NCI-H146 treated with DMSO at 0.1 percent for 48 hours (cell line): ENCODE measurements at regions not wholly inside any gene's neighbourhood (a gene's known extent, or its start where the extent isn't known, plus 50 kb on each side); places are given as distances from the start of the nearest gene placed in this dataset.
A peak's percentile ranks its signal among the peaks of the same experiment; 100 is the strongest.

Source experiments
- DNase-seq: peaks from one replicate; lab custom pipeline; 2025; ENCODE audit not compliant: unreplicated experiment; lab: John Stamatoyannopoulos, UW

DNA sequence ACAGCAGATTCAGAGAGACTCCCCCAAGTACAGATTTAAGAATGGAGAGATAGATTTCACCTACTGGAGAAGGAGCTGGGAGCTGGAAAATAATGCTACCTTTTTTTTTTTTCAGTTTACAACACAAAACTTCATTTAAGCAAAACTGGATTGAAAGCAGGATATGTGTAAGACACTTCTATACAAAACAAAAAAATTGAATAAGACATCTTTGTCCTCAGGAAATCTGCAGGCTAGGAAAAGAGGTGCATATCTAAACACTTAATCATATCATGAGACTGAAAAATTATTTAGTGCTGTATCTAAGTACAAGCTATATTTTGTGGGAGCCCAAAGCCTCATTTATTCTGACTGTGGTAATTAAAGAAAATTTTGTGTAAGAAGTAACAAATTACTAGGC is 516.1 kb downstream of the ZIC1 start:
- DNase-seq = no peak

DNA sequence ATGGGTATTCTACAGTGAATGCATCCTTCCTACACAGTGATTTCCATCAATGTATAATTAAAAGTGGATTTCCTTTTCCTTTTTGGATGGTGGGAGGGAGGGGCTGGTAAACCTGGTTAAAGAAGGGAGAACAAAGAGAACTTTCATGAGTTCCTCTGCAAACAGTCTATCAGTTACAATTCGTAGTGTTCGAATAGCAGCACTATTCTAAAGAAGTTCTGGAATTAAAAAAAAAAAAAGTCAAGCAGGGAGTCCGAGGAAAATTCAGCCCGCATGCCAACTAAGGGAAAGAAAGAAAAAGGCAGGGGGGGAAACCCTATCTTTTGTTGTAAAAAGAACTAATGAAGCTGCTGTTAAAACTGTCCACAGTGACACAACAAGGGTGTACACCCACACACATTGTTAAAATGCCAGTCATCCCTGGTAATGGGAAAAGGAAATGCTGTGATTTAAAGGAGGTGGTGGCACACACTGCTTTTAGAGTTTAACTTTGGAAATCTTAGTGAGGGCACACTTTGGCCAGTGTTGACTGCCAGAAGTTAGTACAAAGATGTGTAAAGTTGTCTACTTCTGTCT is 521.2 kb downstream of the ZIC1 start:
- DNase-seq = no peak

DNA sequence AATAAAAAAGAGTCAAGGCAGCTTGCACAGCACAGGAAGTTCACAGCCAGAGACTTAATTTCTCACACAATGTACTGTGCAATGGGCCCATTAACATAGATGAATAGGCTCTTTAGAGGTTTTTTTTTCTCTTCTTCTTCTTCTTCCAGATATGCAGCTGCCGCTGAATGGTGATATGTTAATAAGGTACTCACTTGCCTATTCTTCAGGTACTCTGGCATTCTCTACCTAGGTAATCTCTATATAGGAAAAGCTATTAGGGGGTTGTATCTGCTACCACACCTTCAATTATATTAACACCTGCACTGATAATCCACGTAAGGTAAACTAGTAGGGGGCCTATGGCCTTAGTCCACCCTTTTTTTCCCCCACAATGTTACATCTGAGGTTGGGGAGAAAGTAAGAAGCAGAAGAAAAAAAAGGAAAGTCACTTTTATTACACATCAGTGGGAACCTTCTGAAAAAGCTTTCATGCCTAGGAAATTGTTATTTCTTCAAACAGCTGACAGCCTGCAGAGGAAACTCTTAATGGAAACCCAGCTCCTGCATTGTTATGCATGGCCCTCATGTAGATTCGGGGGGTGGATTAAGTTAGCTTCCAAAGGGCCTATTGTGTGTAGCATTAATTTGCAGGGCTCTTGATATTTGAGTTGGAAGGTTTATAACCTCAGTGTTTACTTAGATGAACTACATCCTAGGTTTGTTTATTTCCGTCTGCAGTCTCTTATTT is 525.5 kb downstream of the ZIC1 start:
- DNase-seq = peak; percentile 100

DNA sequence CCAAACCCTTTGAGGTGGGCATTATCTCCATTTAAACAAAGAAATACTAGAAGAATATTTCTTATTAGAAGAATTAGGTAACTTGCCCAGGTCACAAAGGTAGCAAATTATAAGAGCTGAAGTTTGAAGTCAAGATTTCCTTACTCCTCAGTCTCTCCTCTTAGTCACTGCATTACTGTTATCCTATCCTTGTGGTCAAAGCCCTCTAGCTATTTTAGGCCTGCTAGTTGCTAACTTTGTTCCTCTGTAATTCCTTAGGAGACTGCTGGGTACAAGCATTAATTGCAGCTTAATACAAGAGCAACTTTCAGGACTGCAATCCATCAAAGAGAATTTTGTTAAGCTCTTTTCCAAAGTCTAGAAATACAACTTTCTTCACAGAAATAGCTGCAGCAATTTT is 528.2 kb downstream of the ZIC1 start:
- DNase-seq = no peak

DNA sequence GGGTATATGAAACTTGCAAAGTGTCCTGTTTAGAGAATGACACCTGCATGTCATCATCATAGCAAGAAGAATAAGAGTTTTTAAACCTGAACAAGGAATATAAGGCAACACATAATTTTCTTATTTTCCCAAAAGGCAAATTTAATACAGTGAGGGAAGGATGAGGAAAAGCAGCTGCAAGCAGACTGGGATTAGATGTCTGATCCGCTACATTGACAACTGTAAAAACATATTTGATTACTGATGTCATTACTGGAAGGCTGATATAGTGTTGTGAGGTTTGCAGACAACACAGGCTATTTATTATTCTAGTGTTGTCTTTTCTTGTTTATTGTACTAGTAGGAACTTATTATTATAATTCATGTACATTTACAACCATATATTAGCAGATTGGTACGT is 528.7 kb downstream of the ZIC1 start:
- no peak for DNase-seq

DNA sequence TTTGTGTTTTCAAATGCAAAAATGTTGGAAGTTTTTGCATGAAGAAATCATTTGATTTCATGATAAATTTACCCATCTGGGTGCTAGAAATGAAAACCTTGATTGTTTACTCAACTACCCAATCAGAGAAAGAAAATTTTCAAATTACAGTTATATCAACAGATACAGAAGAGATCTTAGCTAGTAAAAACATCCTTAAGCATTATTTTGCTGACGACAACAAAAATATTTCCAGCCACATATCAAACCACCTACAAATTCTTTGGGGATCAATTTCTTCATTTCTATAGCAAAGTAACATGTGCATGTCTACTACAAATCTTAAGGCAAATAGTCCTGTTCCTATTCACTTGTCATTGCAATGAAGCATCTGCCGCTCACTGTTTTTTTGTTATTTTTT is 530.3 kb downstream of the ZIC1 start:
- DNase-seq = no peak

DNA sequence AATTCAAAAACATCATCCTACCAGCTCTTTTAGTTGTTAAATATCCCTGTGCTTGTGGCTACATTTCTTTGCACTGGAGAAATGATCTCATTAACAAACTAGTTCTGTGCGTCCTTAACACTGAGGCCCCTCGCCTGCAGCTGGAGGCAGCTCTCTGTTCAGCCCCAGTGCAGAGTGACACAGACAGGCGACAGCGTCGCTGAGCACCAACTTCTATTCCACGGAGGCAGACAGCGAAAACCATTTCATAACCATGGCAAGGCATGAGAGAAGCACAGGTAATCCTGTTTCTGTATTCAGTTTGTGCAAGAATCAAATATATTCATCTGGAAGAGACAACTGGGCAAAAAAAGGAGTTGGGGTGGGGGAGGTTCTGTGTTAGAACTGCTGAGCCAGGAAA is 530.7 kb downstream of the ZIC1 start:
- DNase-seq = no peak

DNA sequence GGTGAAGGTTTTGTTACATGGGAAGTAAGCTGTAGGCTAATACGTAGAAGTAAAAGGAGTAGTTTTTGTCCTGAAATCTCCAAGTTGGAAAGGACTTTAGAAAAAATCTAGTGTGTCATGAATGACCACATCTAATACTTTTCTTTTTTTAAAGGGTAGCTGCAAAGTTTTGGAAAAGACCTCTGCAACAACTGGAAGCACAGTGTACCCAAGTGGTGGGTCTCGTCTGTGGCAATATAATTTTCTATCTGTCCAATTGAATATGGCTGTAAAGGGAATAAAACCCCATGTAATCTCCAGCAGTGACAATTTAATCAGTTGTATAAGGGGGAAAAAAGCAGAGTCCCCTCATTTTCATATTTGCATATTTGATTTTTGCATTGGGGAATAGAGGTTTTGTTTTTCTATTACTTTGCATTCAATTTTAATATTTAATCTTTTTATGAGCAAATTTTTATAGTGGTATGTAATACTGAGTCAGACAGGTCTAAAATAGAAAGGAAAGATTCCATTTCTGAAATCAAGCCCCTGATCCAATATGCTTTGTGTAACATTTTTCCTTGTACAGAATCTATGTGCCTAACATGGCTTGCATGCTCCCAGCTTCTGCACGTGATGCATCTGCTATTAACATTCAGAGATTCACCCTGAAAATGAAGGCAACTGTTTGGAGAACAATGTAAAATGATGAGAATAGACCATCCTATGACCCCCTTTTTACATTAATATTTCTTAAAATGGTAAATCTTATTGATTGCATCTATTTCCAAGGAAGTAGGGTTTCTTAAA is 531.4 kb downstream of the ZIC1 start:
- DNase-seq = no peak

DNA sequence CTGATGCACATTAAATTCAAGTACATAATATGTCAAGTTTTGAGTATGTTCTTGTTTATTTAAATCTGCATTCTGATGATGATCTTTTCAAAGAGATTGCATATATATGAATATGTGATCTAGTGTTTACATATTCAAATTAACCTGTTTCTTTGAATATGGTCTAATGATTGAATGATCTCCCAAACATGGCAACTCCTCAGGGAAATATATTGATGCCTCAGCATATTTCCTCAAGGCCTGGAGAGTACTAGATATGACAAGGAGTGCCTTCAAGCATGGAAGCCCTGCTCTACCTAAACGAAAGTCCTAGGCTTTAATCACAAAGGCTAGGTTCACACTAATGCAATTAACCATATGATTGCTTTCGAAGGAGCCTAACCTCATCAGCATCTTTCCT is 532.8 kb downstream of the ZIC1 start:
- DNase-seq = no peak

DNA sequence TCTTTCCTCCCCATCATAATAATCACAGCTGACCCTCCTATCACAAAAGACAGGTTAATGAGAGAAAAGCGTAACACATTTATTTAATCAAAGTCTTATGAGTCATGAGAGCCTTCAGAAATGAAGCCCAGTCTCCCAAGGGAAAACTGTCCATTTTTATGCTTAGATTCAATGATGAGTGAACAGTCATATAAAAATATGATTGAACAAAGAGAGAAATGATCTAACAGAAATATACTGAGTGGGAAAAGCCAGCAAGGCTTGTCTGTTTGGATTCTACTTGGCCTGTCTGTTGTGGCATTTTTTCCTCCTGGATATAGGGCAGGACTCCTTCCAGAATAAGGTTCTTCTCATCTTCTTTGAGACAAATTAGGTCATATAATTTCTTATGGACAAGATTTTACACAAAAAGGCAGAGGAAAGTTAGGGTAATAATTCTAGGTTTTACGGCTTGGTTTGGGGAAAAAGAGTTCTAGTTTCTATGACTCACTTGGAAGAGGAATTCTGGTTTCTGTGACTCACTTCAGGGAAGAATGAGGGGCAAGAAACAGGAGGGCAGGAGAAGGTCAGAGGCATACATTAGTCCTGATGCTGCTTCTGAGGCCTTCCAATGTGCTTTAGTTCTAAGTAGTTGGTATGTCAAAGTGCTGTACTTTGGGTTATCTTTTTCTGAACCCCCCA is 534.2 kb downstream of the ZIC1 start:
- no peak for DNase-seq

DNA sequence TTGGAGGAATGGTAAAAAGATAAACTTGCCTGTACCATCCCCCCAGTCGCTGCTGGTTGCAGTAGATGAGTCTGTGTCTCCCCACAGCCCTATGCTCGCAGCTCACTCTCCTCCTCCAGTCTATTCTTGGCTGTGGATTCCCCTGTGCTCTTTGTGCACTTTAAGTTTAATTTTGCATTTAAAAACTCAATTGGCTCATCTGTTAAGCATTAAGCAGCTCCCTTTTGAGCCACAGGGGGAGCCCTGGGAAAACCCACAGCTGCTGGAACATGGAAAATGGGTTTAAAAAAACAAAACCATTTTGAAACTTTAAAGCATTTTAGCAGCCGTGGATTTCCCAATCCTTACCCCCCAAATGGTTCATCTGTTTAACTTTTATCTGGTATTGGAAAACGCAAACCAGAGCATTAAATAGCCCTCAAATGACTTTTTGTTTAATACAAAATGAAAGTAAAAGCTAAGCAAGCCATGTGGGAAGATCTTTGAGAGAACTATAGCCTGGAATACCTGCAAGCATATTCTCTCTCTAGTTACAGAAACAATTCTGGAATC is 536.9 kb downstream of the ZIC1 start:
- no peak for DNase-seq

DNA sequence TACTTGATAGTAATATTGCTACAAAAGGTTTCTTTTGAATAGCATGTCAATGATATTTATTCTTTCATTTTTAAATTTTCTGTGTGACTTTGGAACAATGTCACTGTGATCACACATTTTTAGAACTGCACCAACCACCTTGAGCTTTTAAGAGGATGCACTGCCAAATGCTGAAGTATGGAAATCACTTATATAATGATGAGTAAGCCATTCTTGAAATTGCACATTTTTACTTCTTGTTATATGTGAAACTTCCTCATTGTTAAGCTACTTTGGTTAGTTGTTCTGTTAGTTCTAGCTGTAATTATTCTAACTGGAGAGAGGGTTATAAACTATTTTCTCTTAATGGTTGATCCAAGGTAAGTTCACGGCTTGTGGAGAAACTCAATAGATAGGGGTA is 547.5 kb downstream of the ZIC1 start:
- DNase-seq = no peak

DNA sequence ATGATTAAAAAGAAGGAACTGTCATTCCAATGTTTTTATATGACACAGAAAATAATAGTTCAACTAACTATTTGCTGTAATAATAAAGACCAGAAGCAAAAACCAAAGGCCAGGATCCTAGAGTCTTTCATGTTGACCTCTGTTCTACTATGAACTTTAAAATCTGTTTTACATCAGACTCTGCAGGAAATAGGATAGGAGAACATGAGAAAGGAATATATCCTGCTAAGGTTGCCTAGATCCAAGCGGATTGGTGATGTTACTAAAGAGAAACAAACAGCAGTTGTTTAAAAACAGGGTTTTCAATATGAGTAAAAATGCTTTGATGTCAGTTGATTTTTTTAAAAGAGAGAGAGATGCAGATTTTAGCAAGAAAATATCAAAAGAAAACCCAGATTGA is 549.6 kb downstream of the ZIC1 start:
- DNase-seq = no peak

DNA sequence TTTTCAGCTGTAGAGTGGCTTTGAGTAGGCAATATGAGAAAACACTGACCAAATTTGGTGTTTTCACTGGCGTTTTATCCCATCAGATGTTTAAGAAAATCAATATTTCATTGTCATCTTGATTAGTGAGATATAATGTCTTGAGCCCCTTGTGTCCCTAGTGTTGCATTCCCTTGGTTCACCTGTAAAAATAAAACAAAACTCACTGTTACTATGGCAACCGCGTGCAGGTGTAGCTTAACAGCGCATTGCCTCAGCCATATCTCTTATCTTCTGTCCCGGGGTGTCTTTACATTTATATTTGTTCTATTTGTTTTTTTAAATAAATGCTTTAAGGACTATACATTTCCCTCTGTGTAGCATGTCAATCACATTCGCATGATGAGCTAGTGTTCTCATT is 551.6 kb downstream of the ZIC1 start:
- peak; percentile 96 for DNase-seq

DNA sequence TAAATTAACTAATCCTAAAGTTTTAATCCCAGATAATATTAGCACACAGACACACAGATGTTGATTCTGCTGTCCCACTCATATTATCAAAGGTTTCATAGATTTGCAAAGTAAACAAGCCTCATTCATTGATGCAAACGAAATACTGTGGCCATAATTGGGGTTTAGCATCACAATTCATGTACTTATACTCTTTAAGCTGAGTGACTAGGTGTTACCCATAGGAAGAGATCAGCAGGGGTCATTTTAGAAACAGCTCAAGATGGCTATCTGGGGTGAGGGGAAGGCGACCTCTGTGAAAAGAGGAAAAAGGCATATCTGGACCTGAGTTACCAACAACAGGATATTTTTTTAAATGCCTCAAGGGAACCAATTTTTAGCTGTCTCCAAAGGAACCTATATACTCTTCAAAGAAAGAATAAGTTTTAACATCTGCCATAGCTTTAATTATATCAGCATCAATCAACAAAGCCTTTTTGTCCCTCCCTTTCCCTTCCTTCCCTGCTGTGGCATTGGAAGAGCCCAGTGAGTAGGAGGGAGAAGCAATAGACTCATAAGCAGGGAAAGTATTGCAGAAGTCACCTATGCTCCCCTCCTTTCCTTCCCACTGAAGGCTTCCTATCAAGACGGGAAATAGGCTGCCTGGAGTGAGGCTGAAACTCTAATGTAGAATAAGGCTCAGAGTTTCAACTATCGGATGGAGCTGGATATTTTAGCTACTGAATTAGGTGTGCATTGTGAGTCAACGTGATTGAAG is 553.4 kb downstream of the ZIC1 start:
- DNase-seq = peak; percentile 23

DNA sequence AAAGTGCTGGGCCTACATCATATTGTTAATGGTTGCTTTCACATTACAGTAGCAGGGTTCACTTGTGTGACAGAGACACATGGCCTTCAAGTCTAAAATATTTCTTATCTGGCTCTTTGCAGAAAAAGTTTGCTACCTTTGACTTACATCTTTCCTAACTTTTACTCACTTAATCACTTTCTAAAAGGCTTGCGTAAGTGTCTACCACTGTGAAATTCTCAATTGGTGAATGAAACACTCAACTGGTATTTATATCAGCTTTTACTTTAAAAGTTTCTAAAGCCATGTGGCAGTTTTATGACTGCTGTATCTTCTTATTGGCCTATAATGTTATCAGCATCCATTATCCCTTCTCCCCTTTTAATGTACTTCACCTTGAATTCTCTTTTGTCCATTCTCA is 554.5 kb downstream of the ZIC1 start:
- DNase-seq = no peak

DNA sequence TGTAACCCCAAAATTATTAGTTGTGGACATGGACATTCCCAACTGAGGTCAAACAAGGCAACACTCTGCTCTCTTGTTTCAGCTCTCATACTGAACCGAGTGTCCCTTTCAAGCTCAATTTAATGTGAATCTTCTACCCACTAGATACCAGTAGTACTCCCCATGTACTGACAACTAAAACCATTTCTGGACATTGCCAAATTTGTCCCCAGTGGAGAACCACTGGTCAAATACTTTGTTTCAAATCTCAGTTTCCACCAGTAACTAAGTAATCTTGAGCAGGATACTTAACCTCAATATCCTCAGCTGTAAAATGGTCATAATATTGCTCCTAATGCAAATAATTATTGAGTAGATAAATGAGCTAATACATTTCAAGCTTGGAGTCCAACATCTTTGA is 566.0 kb downstream of the ZIC1 start:
- DNase-seq = no peak

DNA sequence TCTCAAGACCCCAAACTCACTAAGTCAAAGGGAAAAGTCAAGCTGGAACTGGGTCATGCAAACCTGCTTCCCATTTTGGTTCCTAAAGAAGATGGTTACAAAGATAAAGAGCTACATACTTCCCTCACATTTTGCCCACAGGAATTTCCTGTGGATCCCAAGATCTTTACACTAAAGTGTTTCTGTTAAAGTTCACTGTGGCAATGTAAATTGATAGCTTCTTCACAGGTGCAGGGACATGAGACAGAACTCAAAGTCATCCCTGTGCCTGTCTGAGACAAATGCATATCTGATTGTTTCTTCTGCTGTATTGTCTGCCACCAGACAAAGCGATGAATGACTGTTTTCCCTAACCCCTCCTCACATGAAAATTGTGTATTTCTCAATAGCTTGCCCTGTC is 567.8 kb downstream of the ZIC1 start:
- DNase-seq = no peak

DNA sequence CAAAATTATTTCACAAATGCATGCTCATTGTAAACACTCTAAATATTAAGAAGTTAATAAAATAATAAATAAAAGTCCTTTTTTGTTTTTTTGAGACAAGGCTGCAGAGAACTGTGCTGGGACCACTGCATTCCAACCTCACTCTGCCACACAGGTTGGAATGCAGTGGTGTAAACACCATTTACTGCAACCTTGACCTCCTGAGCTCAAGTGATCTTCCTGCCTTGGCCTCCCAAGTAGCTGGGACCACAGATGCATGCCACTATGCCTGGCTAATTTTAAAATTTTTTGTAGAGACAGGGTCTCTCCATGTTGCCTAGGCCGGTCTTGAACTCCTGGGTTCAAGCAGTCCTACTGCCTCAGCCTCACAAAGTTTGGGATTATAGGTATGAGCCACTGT is 578.4 kb downstream of the ZIC1 start:
- DNase-seq = no peak

DNA sequence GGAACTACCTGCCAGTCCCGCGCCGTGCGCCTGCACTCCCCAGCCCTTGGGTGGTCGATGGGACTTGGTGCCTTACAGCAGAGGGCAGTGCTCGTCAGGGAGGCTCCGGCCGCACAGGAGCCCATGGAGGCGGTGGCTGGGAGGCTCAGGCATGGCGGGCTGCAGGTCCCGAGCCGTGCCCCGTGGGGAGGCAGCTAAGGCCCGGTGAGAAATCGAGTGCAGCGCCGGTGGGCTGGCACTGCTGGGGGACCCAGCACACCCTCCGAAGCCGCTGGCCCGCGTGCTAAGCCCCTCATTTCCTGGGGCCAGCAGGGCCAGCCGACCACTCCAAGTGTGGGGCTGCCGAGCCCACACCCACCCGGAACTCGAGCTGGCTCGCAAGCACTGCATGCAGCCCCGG is 580.2 kb downstream of the ZIC1 start:
- DNase-seq = no peak

DNA sequence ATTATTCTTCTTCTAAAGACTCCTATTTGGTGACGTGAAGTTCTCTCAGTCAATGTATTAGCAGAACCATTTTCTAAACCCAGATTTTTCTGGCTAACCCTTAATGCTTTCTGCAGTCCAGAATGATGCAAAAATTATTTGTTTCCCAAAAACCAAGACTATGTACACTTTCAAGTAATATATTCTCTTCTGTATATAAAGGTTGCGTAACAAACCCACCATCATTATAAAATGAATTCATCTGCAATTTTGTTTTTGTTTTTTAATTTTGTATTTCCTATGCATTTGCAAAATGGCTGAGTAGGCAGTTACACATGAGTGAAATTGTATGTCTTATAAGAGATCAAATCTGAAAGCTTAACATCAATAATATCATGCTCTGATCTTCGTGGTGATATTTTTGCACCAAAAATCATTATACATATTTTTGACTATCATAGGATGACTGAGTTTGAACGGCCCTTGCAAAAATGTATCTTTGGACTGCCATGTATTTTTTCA is 593.6 kb downstream of the ZIC1 start:
- no peak for DNase-seq
